HG02852 (cell line): ENCODE measurements at regions not wholly inside any gene's neighbourhood (a gene's known extent, or its start where the extent isn't known, plus 50 kb on each side); places are given as distances from the start of the nearest gene placed in this dataset.
"Not testable (repeated sequence)": the region's sequence is repeated elsewhere in the genome, so short reads cannot be mapped to it uniquely, and the experiment has no call there.

Experiments
- ATAC-seq: cut with Tn5 transposase; IDR thresholded peaks from one replicate; pipeline ENCODE4 v1.9.1; 2021; ENCODE audit warnings: mild to moderate bottlenecking, moderate library complexity; ENCODE audit not compliant: unreplicated experiment

- ATAC-seq = no peak
Observed at GRCh38 chr5:56406838-56407237, 173.7 kb upstream of the ANKRD55 start.

GRCh38 chr5:56406221-56406620 is 173.1 kb upstream of the ANKRD55 start:
- ATAC-seq = no peak

- no peak for ATAC-seq
Observed at GRCh38 chr5:56405116-56405908, 172.2 kb upstream of the ANKRD55 start.

GRCh38 chr5:56402266-56403220 is 169.4 kb upstream of the ANKRD55 start:
- no peak for ATAC-seq

GRCh38 chr5:56397796-56398195 is 164.7 kb upstream of the ANKRD55 start:
- not testable (repeated sequence) for ATAC-seq

GRCh38 chr5:56396634-56397033 is 163.5 kb upstream of the ANKRD55 start:
- no peak for ATAC-seq

- ATAC-seq = no peak
Observed at GRCh38 chr5:56389261-56389660, 156.1 kb upstream of the ANKRD55 start.

- ATAC-seq = no peak
Observed at GRCh38 chr5:56388229-56388985, 155.3 kb upstream of the ANKRD55 start.

GRCh38 chr5:56386046-56386445 is 152.9 kb upstream of the ANKRD55 start:
- no peak for ATAC-seq

- no peak for ATAC-seq
Observed at GRCh38 chr5:56384186-56384585, 151.1 kb upstream of the ANKRD55 start.

GRCh38 chr5:56383761-56384160 is 150.6 kb upstream of the ANKRD55 start:
- ATAC-seq = no peak

GRCh38 chr5:56382896-56383295 is 149.8 kb upstream of the ANKRD55 start:
- ATAC-seq = no peak

- ATAC-seq = no peak
Observed at GRCh38 chr5:56377573-56377972, 144.4 kb upstream of the ANKRD55 start.

- ATAC-seq = no peak
Observed at GRCh38 chr5:56376128-56376527, 143.0 kb upstream of the ANKRD55 start.

- ATAC-seq = no peak
Observed at GRCh38 chr5:56375011-56375410, 141.9 kb upstream of the ANKRD55 start.

GRCh38 chr5:56372491-56372890 is 139.4 kb upstream of the ANKRD55 start:
- ATAC-seq = not testable (repeated sequence)

GRCh38 chr5:56369361-56369811 is 136.3 kb upstream of the ANKRD55 start:
- ATAC-seq = no peak

GRCh38 chr5:56367748-56368147 is 134.6 kb upstream of the ANKRD55 start:
- ATAC-seq = no peak

- ATAC-seq = no peak
Observed at GRCh38 chr5:56366986-56367385, 133.9 kb upstream of the ANKRD55 start.

GRCh38 chr5:56361398-56361797 is 128.3 kb upstream of the ANKRD55 start:
- no peak for ATAC-seq

- ATAC-seq = no peak
Observed at GRCh38 chr5:56360816-56361215, 127.7 kb upstream of the ANKRD55 start.
